GM12878 (cell line): ENCODE measurements at regions not wholly inside any gene's neighbourhood (a gene's known extent, or its start where the extent isn't known, plus 50 kb on each side); places are given as distances from the start of the nearest gene placed in this dataset.

Experiments used
- ATF2 ChIP-seq: IDR thresholded peaks from 2 replicates; pipeline ENCODE4 v1.6.1; 2012; ENCODE audit warnings: low read length, inconsistent platforms
- CEBPZ ChIP-seq: fragments of 150-350 bp; IDR thresholded peaks from 2 replicates; pipeline ENCODE4 v1.6.1; 2016; ENCODE audit warnings: low read depth, low read length
- EP300 ChIP-seq, 2 experiments: fragments of 150-350 bp in 1 of 2; IDR thresholded peaks; 2 replicates each; pipeline ENCODE4 v1.6.1; 2011 to 2012; ENCODE audit warnings: low read depth in 2 of 2, low read length in 2 of 2, borderline replicate concordance in 1 of 2, improper control_type of control experiment in 1 of 2, inconsistent platforms in 1 of 2; ENCODE audit not compliant: control insufficient read depth in 1 of 2
- TF ChIP-seq, protein P1 (sequence below): fragments of 450-650 bp; formaldehyde crosslinking; IDR thresholded peaks from 2 replicates; pipeline ENCODE4 v1.4.0; 2020; ENCODE audit warnings: mild to moderate bottlenecking, moderate library complexity

DNA sequence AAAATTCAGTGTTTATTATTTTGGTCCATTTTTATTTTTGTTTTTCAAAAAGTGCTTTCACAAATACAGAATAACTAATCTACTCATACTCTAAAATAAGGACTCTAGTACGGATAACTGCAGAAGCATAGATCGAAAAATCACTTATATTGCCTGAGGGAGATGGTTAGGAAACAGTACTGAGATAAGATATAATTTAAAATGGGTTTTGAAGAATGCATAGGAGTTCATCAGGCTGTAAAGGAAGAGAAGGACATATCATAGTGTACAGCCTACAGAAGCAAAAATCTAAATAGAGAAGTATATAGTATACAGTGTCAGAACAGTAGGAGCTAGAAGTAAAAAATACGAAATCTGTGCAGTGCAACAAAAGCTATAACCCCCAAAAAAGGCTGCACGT is 247.4 kb downstream of the SOX11 start (continued):
- TF ChIP-seq ATF2 (no peak), EP300 (IDR thresholded peaks at IDR 0.05; ENCODE audit: borderline replicate concordance in 1 of 2, control insufficient read depth in 1 of 2, low read depth in 2 of 2, low read length in 2 of 2) (no peak), CEBPZ (no peak)
- TF ChIP-seq, protein P1, sequence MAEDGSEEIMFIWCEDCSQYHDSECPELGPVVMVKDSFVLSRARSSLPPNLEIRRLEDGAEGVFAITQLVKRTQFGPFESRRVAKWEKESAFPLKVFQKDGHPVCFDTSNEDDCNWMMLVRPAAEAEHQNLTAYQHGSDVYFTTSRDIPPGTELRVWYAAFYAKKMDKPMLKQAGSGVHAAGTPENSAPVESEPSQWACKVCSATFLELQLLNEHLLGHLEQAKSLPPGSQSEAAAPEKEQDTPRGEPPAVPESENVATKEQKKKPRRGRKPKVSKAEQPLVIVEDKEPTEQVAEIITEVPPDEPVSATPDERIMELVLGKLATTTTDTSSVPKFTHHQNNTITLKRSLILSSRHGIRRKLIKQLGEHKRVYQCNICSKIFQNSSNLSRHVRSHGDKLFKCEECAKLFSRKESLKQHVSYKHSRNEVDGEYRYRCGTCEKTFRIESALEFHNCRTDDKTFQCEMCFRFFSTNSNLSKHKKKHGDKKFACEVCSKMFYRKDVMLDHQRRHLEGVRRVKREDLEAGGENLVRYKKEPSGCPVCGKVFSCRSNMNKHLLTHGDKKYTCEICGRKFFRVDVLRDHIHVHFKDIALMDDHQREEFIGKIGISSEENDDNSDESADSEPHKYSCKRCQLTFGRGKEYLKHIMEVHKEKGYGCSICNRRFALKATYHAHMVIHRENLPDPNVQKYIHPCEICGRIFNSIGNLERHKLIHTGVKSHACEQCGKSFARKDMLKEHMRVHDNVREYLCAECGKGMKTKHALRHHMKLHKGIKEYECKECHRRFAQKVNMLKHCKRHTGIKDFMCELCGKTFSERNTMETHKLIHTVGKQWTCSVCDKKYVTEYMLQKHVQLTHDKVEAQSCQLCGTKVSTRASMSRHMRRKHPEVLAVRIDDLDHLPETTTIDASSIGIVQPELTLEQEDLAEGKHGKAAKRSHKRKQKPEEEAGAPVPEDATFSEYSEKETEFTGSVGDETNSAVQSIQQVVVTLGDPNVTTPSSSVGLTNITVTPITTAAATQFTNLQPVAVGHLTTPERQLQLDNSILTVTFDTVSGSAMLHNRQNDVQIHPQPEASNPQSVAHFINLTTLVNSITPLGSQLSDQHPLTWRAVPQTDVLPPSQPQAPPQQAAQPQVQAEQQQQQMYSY (CRISPR knock-in tag): no peak
- TF ChIP-seq, all 136 proteins: peak for 0
